Progenitor cell of endocrine pancreas (in vitro differentiated cells): ENCODE measurements at regions not wholly inside any gene's neighbourhood (a gene's known extent, or its start where the extent isn't known, plus 50 kb on each side); places are given as distances from the start of the nearest gene placed in this dataset.
A peak's percentile ranks its signal among the peaks of the same experiment; 100 is the strongest.

ENCODE experiments used
- DNase-seq: peaks from one replicate; pipeline ENCODE4 v3.0.0; 2021; ENCODE audit warnings: low spot score; ENCODE audit not compliant: unreplicated experiment
- H3K27ac Mint-ChIP-seq: 2 replicates; pipeline ENCODE4 v1.8.0; 2021; ENCODE audit warnings: mild to moderate bottlenecking, moderate library complexity, mixed read lengths
- H3K27me3 Mint-ChIP-seq: 2 replicates; pipeline ENCODE4 v1.8.0; 2021; ENCODE audit warnings: mixed read lengths
- H3K36me3 Mint-ChIP-seq: 2 replicates; pipeline ENCODE4 v1.8.0; 2022; ENCODE audit warnings: mixed read lengths; ENCODE audit not compliant: insufficient read depth
- H3K4me1 Mint-ChIP-seq: 2 replicates; pipeline ENCODE4 v1.8.0; 2021; ENCODE audit warnings: low read depth, mixed read lengths
- H3K4me3 Mint-ChIP-seq: 2 replicates; pipeline ENCODE4 v1.8.0; 2021; ENCODE audit warnings: low read depth, mild to moderate bottlenecking, moderate library complexity, mixed read lengths
- H3K9me3 Mint-ChIP-seq: 2 replicates; pipeline ENCODE4 v1.8.0; 2021; ENCODE audit warnings: low read depth, mixed read lengths
- CTCF ChIP-seq: fragments of 200-600 bp; sonication (generic); IDR thresholded peaks from one replicate; pipeline ENCODE4 v1.5.0; 2021; ENCODE audit warnings: antibody characterized with exemption, mild to moderate bottlenecking; ENCODE audit not compliant: unreplicated experiment

GRCh38 chr1:163864207-163864606 lies 542.5 kb downstream of the NUF2 start:
- Mint-ChIP-seq H3K9me3 (peaks cover 12% of the 10 kb centered on the region), H3K36me3 (no peaks in the 10 kb centered on the region), H3K4me1 (no peaks in the 10 kb centered on the region), H3K27me3 (peaks cover 3% of the 10 kb centered on the region), H3K4me3 (no peak overlapping the region), H3K27ac (no peak overlapping the region)
- TF ChIP-seq CTCF, result no peak
- DNase-seq, result no peak

- Mint-ChIP-seq H3K9me3 (peaks cover 12% of the 10 kb centered on the region), H3K27ac (no peak overlapping the region), H3K27me3 (peaks cover 3% of the 10 kb centered on the region), H3K4me1 (peaks cover 2% of the 10 kb centered on the region), H3K36me3 (no peaks in the 10 kb centered on the region), H3K4me3 (no peak overlapping the region)
- no peak for DNase-seq
- no peak for TF ChIP-seq CTCF
Observed at GRCh38 chr1:163866564-163866963, 544.8 kb downstream of the NUF2 start.

- H3K4me1 Mint-ChIP-seq, result peaks cover 13% of the 10 kb centered on the region
- no peak overlapping the region for H3K27ac Mint-ChIP-seq
- no peaks in the 10 kb centered on the region for H3K36me3 Mint-ChIP-seq
- TF ChIP-seq CTCF, result no peak
- no peak overlapping the region for H3K4me3 Mint-ChIP-seq
- peaks cover under 1% of the 10 kb centered on the region for H3K27me3 Mint-ChIP-seq
- H3K9me3 Mint-ChIP-seq, result peaks cover 15% of the 10 kb centered on the region
- DNase-seq, result no peak
Observed at GRCh38 chr1:163870666-163871065, 548.9 kb downstream of the NUF2 start.

GRCh38 chr1:163872067-163872466 lies 550.3 kb downstream of the NUF2 start:
- Mint-ChIP-seq H3K4me3 (no peak overlapping the region), H3K27me3 (no peaks in the 10 kb centered on the region), H3K4me1 (peaks cover 22% of the 10 kb centered on the region), H3K36me3 (no peaks in the 10 kb centered on the region), H3K9me3 (peaks cover 15% of the 10 kb centered on the region), H3K27ac (no peak overlapping the region)
- no peak for DNase-seq
- no peak for TF ChIP-seq CTCF

- H3K36me3 Mint-ChIP-seq, result no peaks in the 10 kb centered on the region
- H3K27ac Mint-ChIP-seq, result no peak overlapping the region
- H3K27me3 Mint-ChIP-seq, result no peaks in the 10 kb centered on the region
- H3K9me3 Mint-ChIP-seq, result peaks cover 3% of the 10 kb centered on the region
- TF ChIP-seq CTCF, result peak; percentile 41
- H3K4me3 Mint-ChIP-seq, result no peak overlapping the region
- DNase-seq, result no peak
- peaks cover 22% of the 10 kb centered on the region for H3K4me1 Mint-ChIP-seq
Observed at GRCh38 chr1:163874070-163874469, 552.3 kb downstream of the NUF2 start.
